Activated CD4-positive, alpha-beta T cell treated with anti-CD3 and anti-CD28 coated beads, Interleukin-2, amount 50 U/mL, for 24 hours (primary cell): ENCODE measurements at regions not wholly inside any gene's neighbourhood (a gene's known extent, or its start where the extent isn't known, plus 50 kb on each side); places are given as distances from the start of the nearest gene placed in this dataset.
"Not testable (repeated sequence)": the region's sequence is repeated elsewhere in the genome, so short reads cannot be mapped to it uniquely, and the experiment has no call there.

ENCODE experiments used
- DNase-seq, 2 donors: peaks; one replicate each; pipeline ENCODE4 v3.0.0-alpha.2; 2020; ENCODE audit warnings: low read depth in 1 of 2, low spot score in 1 of 2

DNA sequence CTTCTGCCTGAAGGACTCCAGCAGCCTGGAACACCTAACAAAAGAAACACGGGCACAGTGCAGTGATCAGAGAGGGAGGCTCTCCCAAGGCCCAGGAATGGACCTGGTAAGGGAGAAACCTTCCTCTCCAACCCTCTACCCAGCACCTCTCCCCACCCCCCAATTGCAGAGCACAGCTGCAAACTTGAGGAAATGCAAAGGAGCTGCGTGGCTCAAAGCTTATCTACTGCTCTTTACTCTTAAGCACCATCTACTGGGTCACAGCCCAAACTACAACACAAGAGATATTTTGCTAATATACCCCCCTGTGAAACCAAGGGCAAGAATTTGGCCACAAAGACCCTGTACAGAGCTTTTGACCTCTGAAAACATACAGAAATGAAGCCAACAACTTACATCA lies 328.3 kb downstream of the OXSM start:
- DNase-seq, result no peak

DNA sequence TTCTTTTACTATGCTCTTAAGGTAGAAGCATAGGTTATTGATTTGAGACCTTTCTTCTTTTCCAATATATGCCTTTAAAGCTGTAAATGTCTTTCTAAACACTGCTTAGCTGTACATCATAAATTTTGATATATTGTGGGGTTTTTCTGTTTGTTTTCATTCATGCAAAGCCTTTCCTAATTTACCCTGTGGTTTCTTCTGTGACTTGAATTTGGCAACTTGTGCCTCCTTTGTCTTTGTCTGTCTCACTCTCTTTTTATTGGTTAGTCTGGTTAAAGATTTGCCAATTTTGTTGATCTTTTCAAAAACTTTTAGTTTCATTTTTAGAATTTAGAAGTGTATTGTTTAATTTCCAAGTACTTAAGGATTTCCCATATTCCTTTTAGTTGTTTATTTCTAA lies 343.1 kb downstream of the OXSM start:
- DNase-seq, result no peak

- no peak for DNase-seq
Measured at GRCh38 chr3:26141296-26141695, 351.4 kb downstream of the OXSM start.

- no peak for DNase-seq
Measured at GRCh38 chr3:26145769-26146168, 355.9 kb downstream of the OXSM start.

GRCh38 chr3:26157428-26157827 lies 367.5 kb downstream of the OXSM start:
- DNase-seq, result not testable (repeated sequence)

- DNase-seq, result no peak
Measured at GRCh38 chr3:26171006-26171405, 381.1 kb downstream of the OXSM start.

DNA sequence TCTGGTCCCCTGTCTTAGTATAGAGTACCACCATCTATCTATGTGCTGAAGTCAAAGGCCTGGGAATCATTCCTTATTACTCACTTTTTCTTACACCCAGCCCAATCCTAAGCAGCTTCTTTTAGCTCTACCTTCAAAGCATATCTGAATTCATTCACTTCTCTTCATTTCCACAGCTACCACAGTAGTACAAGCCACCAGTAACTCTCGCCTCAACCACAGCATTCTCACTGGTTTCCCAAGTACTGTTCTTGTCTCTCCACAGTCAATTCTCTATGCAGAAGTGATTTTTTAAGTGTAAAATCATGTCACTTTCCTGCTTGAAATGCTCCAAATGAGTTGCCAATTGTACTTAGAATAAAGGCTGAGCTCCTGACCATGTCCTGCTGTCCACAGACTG lies 401.7 kb downstream of the OXSM start:
- no peak for DNase-seq

DNA sequence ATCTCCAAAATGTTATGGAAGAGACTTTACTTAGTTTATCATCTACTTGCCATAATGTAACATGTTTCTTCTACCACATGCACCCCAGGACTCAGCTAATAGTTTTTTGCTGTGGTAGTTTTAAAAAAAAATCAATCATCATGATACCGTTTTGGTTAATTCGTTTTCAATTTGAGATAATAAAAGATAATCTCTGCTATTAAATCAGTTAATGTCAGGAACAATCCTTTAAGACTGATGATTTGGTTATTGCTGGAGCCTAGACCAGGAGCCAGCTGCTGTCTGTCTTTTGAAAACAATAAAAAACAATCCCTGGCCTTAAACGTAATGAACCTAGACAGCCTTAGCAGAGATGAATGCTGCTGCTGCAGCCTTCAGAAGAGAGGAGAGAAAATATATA lies 403.7 kb downstream of the OXSM start:
- no peak for DNase-seq

GRCh38 chr3:26196781-26197180 lies 406.9 kb downstream of the OXSM start:
- no peak for DNase-seq

DNA sequence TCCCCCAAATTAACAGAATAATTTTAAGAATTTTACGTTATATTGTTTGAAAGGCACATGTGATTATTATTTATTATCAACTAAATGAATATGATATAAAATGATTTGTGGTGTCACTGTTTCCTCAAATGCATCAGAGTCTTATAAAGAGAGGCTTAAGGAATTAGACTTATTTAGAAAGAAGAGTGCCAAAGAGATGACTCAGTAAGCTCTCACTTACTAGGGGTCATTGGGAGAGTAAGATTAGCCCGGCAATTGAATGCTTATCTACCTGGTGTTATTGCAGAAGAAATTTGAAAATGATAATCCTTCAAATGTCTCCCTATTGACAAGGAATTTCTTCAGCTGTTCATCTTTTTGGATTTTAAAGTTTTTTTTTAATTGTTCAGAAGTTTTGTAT lies 408.7 kb downstream of the OXSM start:
- no peak for DNase-seq

GRCh38 chr3:26202169-26202568 lies 412.3 kb downstream of the OXSM start:
- no peak for DNase-seq

GRCh38 chr3:26205475-26205874 lies 415.6 kb downstream of the OXSM start:
- no peak for DNase-seq

GRCh38 chr3:26208201-26208600 lies 414.4 kb upstream of the LRRC3B start:
- DNase-seq, result no peak

- DNase-seq, result no peak
Measured at GRCh38 chr3:26229801-26230200, 392.8 kb upstream of the LRRC3B start.

DNA sequence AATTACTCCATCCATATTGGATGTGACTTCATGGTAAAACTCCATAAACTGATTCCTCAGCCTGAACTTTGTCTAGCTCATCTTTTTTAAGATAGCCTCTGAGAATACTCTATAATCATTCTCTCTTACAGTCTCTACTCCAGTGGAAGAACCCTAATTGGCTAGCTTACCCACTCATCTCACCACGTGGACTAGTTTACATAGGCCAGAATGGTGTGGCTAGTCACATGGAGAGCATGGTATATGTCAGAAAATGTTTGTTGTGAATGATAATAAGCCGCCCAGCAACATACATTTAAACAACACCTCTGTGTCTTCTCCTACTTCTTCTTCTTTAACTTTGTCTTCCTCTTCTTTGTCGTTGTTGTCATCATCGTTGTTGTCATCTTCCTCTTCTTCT lies 389.2 kb upstream of the LRRC3B start:
- no peak for DNase-seq

- no peak for DNase-seq
Measured at GRCh38 chr3:26236531-26236930, 386.0 kb upstream of the LRRC3B start.

DNA sequence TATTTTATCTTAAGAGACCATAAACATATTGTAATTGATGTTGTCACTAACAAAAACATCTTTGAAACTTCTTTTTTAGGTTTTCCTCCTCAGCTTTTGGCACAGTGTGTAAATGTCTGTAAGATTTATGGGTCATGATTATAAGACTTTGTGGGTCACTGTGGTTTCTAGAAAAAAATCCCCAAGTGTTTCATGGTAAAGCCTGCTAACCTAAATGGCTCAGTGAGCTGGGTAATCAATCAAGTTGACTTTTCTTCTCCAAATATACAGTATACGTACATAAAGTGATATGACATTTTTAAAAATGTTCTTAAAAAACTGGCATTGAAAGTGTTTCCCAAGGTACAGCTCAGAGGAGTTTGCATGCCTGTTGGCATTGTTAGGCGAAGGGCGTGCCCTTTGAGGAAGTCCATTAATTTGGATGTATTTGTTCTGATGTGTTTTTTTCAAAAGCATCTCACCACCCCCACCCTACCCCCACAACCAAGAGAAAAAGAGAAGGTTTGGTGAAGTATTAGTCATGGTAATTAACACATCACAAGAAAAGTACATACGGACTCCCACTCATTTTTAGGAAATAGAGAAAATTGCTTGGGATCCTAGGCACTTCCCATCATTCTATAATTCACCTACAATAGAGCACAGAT lies 385.4 kb upstream of the LRRC3B start:
- no peak for DNase-seq

- DNase-seq, result not testable (repeated sequence)
Measured at GRCh38 chr3:26244586-26244985, 378.0 kb upstream of the LRRC3B start.

DNA sequence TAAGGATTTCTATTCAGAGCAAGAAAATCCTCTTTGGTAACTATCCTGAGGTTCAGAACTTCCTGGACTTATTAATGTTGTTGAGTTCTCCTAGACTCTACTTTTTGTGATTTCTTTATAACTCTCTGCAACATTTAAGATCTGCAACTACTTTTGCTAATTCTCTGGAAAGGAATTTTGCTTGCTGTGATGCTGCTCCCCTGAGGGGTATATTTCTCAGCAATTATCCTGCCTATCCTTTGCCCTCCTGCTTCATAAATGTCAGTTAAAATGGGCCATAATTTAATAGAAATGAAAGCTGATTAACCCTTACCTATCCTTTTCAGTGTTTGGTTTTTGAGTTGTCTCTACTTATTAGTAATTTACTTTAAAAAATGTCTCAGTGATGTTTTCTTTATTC lies 377.3 kb upstream of the LRRC3B start:
- no peak for DNase-seq

DNA sequence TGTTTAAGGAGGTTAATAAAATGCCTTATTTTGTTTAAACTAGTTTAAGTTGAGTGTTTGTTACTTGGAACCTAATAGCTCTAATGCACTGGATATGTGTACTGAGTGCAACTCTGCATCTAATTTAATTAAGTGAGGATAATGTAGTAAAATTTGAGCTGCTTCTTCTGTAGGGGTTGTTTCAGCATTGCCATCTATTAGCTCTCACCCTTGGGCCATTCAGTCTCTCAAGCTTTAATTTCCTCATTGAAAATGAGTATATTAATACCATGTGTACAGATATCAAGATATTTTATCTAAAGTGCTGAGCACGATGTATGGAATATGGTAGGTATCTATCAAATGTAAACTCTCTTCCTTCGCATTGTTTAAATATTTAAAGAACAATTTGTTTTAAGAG lies 375.7 kb upstream of the LRRC3B start:
- DNase-seq, result no peak

- DNase-seq, result no peak
Measured at GRCh38 chr3:26247712-26248111, 374.9 kb upstream of the LRRC3B start.

DNA sequence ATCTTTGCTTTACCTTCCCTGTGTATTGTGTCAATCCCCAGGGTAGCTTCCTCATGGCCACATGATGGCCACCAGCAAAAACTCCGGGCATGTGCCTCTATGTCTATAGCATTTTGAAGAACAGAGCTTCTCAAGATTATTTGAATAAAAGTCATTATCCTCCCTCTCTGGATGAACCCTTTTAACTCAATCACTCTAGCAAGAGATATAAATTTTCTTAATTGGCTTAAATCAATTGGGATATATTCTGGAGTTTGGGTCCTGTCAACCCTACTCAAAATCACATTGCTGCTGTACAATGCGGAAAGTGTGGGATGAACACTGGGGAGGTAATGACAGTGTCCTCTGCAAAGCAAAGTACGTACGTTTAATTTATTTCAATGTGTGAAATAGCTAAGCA lies 370.6 kb upstream of the LRRC3B start:
- no peak for DNase-seq

DNA sequence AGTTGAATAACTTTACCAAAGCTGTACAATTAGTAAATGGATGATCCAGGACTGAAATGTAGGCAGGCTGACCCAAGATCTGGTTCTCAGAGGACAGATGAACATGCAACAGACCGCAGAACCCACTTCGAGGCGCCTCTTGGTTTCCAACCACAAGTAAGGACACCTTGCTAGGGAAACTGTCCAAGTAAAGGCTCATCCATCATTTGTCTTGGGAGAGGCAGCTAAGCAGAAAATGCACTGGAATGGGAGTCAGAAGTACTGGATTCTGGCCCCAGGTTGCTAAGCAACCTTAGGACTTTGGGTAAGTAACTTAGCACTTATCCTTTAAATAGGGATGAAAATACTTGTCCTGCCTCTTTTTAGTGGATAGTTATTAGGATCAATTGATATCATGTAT lies 366.3 kb upstream of the LRRC3B start:
- DNase-seq, result no peak

- DNase-seq, result no peak
Measured at GRCh38 chr3:26259176-26259575, 363.4 kb upstream of the LRRC3B start.
